ENCODE measurements at regions not wholly inside any gene's neighbourhood (a gene's known extent, or its start where the extent isn't known, plus 50 kb on each side); places are given as distances from the start of the nearest gene placed in this dataset.
"Not testable (repeated sequence)": the region's sequence is repeated elsewhere in the genome, so short reads cannot be mapped to it uniquely, and the experiment has no call there.

DNA sequence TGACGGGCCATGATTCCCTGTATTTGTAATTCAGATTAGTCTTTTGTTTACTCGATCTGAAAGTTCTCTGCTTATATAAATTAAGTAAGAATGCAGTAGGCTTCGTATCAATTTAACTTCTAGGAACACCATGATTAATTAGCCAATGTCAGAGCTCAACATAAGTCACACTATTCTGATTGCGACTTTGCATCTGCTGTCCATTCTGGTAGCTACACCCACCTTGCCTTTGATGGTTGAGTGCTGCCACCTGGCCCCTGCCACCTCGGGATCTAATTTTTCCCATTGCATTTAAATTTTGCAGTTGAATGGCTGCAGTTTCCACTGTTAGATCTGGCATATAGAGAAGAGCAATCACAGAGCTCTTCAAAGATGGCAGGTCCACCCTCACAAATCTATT, 140.0 kb downstream of the LTN1 start:
- Histone ChIP-seq H3K4me1 (no peaks in the 10 kb centered on the region), H3K36me3 (no peaks in the 10 kb centered on the region), H3K27me3 (no peaks in the 10 kb centered on the region), H3K4me3 (no peak overlapping the region), H3K9ac (no peak overlapping the region), H4K20me1 (ENCODE audit: low read depth) (no peaks in the 10 kb centered on the region), H3K4me2 (no peak overlapping the region), H3K27ac (no peak overlapping the region), H2AFZ (replicated peaks) (no peak overlapping the region), H3K9me3 (ENCODE audit: low read depth) (no peaks in the 10 kb centered on the region), H3K79me2 (ENCODE audit: low read depth) (no peaks in the 10 kb centered on the region), H3F3A (ENCODE audit: low read depth) (no peaks in the 10 kb centered on the region)
- Mint-ChIP-seq H3K4me1 (peaks cover 6% of the 10 kb centered on the region), H3K27me3 (ENCODE audit: insufficient read depth, low read depth) (peaks cover 5% of the 10 kb centered on the region), H3K4me3 (no peak overlapping the region), H3K9me3 (peaks cover 5% of the 10 kb centered on the region), H3K36me3 (no peaks in the 10 kb centered on the region), H3K27ac (no peak overlapping the region)
- DNase-seq (ENCODE audit: low spot score), result no peak
- TF ChIP-seq EZH2phosphoT487 (IDR thresholded peaks at IDR 0.05), result no peak
- no peak for TF ChIP-seq EZH2 (IDR thresholded peaks at IDR 0.05)

GRCh38 chr21:28851645-28852044, 141.0 kb downstream of the LTN1 start:
- H3K27me3 ChIP-seq, result no peaks in the 10 kb centered on the region
- TF ChIP-seq EZH2 (IDR thresholded peaks at IDR 0.05) (no peak), EZH2phosphoT487 (IDR thresholded peaks at IDR 0.05) (no peak)
- TF ChIP-seq, protein P1, sequence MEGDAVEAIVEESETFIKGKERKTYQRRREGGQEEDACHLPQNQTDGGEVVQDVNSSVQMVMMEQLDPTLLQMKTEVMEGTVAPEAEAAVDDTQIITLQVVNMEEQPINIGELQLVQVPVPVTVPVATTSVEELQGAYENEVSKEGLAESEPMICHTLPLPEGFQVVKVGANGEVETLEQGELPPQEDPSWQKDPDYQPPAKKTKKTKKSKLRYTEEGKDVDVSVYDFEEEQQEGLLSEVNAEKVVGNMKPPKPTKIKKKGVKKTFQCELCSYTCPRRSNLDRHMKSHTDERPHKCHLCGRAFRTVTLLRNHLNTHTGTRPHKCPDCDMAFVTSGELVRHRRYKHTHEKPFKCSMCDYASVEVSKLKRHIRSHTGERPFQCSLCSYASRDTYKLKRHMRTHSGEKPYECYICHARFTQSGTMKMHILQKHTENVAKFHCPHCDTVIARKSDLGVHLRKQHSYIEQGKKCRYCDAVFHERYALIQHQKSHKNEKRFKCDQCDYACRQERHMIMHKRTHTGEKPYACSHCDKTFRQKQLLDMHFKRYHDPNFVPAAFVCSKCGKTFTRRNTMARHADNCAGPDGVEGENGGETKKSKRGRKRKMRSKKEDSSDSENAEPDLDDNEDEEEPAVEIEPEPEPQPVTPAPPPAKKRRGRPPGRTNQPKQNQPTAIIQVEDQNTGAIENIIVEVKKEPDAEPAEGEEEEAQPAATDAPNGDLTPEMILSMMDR (IDR thresholded peaks at IDR 0.05), result no peak
- H4K20me1 ChIP-seq (ENCODE audit: low read depth), result no peaks in the 10 kb centered on the region
- no peak overlapping the region for H3K4me2 ChIP-seq
- no peak overlapping the region for H2AFZ ChIP-seq (replicated peaks)
- no peak for DNase-seq (ENCODE audit: low spot score)
- Mint-ChIP-seq H3K9me3 (peaks cover 5% of the 10 kb centered on the region), H3K4me3 (no peak overlapping the region), H3K36me3 (no peaks in the 10 kb centered on the region), H3K27ac (no peak overlapping the region), H3K27me3 (ENCODE audit: insufficient read depth, low read depth) (peaks cover 5% of the 10 kb centered on the region), H3K4me1 (peaks cover 6% of the 10 kb centered on the region)
- H3F3A ChIP-seq (ENCODE audit: low read depth), result no peaks in the 10 kb centered on the region
- no peaks in the 10 kb centered on the region for H3K9me3 ChIP-seq (ENCODE audit: low read depth)
- no peak overlapping the region for H3K4me3 ChIP-seq
- no peaks in the 10 kb centered on the region for H3K4me1 ChIP-seq
- no peaks in the 10 kb centered on the region for H3K36me3 ChIP-seq
- no peak overlapping the region for H3K9ac ChIP-seq
- no peaks in the 10 kb centered on the region for H3K79me2 ChIP-seq (ENCODE audit: low read depth)
- H3K27ac ChIP-seq, result no peak overlapping the region

DNA sequence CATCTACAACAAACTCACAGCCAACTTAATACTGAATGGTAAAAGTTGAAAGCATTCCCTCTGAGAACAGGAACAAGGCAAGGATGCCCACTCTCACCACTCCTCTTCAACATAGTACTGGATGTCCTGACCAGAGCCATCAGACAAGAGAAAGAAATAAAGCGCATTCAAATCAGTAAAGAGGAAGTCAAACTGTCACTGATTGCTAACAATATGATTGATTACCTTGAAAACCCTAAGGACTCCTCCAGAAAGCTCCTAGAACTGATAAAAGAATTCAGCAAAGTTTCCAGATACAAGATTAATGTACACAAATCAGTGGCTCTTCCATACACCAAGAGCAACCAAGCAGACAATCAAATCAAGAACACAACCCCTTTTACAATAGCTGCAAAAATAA, 153.4 kb downstream of the LTN1 start:
- not testable (repeated sequence) for H3K4me1 ChIP-seq; H3K4me3 ChIP-seq; H3K36me3 Mint-ChIP-seq; H3K27ac ChIP-seq; H3K79me2 ChIP-seq (ENCODE audit: low read depth); H3K9me3 Mint-ChIP-seq; H3K27ac Mint-ChIP-seq; H3K4me1 Mint-ChIP-seq; DNase-seq (ENCODE audit: low spot score); H3K4me2 ChIP-seq; H3K4me3 Mint-ChIP-seq; H3F3A ChIP-seq (ENCODE audit: low read depth); H2AFZ ChIP-seq (replicated peaks); H4K20me1 ChIP-seq (ENCODE audit: low read depth); H3K36me3 ChIP-seq; H3K27me3 Mint-ChIP-seq (ENCODE audit: insufficient read depth, low read depth); H3K9ac ChIP-seq; H3K27me3 ChIP-seq; H3K9me3 ChIP-seq (ENCODE audit: low read depth)

GRCh38 chr21:28837426-28837825, 155.3 kb downstream of the LTN1 start:
- H3K4me1 ChIP-seq; H3K9ac ChIP-seq; DNase-seq (ENCODE audit: low spot score); H3K27me3 ChIP-seq; H3K27ac ChIP-seq; H4K20me1 ChIP-seq (ENCODE audit: low read depth); H3K4me2 ChIP-seq; H3K27me3 Mint-ChIP-seq (ENCODE audit: insufficient read depth, low read depth); H2AFZ ChIP-seq (replicated peaks); H3K4me1 Mint-ChIP-seq; H3K9me3 Mint-ChIP-seq; H3F3A ChIP-seq (ENCODE audit: low read depth); H3K79me2 ChIP-seq (ENCODE audit: low read depth); H3K27ac Mint-ChIP-seq; H3K36me3 ChIP-seq; H3K4me3 ChIP-seq; H3K9me3 ChIP-seq (ENCODE audit: low read depth); H3K4me3 Mint-ChIP-seq; H3K36me3 Mint-ChIP-seq: not testable (repeated sequence)

DNA sequence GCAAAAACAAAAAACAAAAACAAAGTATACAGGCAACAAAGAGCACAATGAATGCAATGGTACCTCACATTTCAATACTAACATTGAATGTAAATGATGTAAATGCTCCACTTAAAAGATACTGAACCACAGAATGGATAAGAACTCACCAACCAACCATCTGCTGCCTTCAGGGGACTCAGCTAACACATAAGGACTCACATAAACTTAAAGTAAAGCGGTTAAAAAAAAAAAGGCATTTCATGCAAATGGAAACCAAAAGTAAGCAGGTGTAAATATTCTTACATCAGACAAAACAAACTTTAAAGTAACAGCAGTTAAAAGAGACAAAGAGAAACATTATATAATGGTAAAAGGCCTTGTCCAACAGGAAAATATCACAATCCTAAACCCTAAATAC, 156.1 kb downstream of the LTN1 start:
- not testable (repeated sequence) for H3K27ac Mint-ChIP-seq; H3K4me1 Mint-ChIP-seq; DNase-seq (ENCODE audit: low spot score); H3K9ac ChIP-seq; H2AFZ ChIP-seq (replicated peaks); H3K36me3 Mint-ChIP-seq; H4K20me1 ChIP-seq (ENCODE audit: low read depth); H3K27me3 Mint-ChIP-seq (ENCODE audit: insufficient read depth, low read depth); H3K4me3 Mint-ChIP-seq; H3K27me3 ChIP-seq; H3K27ac ChIP-seq; H3K36me3 ChIP-seq; H3K4me3 ChIP-seq; H3K79me2 ChIP-seq (ENCODE audit: low read depth); H3F3A ChIP-seq (ENCODE audit: low read depth); H3K9me3 ChIP-seq (ENCODE audit: low read depth); H3K4me1 ChIP-seq; H3K9me3 Mint-ChIP-seq; H3K4me2 ChIP-seq
